Sciatic nerve (tissue), 2 donors: ENCODE measurements at regions not wholly inside any gene's neighbourhood (a gene's known extent, or its start where the extent isn't known, plus 50 kb on each side); places are given as distances from the start of the nearest gene placed in this dataset.

Experiments used
- ATAC-seq: fragments of 200-7000 bp; cut with Tn5 transposase; one replicate; pipeline ENCODE4 v1.9.1; 2020; ENCODE audit warnings: mild to moderate bottlenecking, moderate library complexity
- DNase-seq: peaks from one replicate; pipeline ENCODE4 v3.0.0-alpha.2; 2020; ENCODE audit warnings: low spot score
- intact Hi-C: fragments of 100-400 bp; cut with DNase I; formaldehyde crosslinking; loops from one replicate; pipeline ENCODE4 v1.14.2; 2022
- donor health status: DM: no; HTN: no; CAD: no.
- donor health status: DM: no; HTN: no; CAD: no.

DNA sequence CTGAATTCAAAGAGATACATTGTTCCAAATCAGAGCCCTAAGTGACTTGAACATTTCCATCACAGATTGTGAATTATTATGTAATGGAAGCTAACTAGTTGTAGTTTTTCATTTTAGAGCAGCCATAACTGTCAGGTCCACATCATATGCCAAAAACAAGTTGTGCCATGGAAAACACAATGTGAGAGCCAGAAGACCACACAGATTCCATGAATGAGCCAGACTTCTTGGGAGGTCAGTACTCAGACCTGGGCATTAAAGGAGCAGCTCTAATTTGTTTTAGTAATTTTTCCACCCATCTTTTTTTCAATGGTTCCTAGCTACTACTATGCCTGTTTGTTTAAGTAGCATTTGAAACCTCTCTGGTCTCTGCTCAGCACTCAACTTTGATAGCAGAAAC is 279.4 kb downstream of the FAT3 start:
- ATAC-seq: peak; percentile 64
- intact Hi-C loops: no loop called here
- no peak for DNase-seq

DNA sequence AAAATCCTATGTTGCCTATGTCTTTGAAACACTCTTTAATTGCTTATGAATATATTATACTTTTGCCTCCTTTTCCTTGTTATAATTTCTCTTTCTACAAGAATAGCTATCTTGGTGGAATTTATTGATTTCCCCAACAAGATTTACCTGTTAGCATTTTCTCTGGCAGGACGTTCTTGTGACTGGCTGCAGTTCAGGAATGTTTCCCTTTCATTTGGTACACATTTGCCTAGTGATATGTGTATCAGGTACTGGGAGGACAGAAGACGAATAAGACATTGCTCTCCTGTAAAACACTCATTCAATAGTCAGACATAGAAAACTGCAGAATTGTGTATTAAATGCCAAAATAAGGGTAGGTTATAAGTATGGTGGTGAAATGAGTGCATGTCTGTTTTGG is 279.9 kb downstream of the FAT3 start:
- intact Hi-C loops: no loop called here
- no peak for ATAC-seq
- DNase-seq: no peak

DNA sequence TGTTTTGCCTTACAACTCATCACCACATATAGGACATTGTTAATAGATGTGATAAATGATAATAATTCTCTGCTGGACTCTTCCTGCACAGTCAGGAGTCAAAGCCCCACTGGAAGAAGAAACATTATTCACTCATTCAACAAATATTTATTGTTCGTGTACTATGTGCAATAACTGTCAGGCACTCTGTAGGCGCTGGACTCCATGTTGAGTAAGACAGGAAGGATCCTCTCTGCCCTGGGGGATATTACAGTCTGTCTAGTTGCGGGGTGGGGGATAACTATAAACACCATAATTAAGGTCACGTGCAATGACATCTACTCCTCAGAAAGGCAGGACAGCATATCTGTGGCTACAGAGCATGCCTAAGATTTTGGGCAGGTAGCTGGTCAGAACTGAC is 281.1 kb downstream of the FAT3 start:
- ATAC-seq (no peak), DNase-seq (no peak)
- intact Hi-C loops: no loop called here

DNA sequence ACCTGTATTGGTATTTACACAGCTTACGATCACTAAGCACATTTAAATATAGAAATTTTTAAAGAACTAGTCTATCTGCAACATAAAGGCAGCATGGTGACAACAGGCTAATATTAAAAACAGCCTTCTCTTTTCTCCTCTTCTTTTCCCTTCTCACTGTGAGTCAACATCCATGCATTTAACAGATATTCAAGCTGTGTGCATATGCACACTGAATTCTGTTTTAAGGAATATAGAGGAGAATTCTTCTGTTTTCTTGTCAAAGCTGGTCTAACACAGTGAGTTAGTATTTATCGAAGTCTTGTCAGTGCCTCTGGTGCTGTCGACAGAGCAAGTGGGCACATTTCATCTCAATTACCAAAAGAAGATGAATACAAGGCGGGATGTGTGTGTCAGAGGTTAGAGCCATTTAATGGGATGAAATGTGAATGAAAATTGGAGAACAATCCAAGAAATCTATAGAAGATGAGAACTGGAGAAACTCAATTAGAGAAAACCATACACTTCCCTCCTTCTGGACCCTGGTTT is 282.3 kb downstream of the FAT3 start:
- ATAC-seq: no peak
- DNase-seq: no peak
- intact Hi-C loops: no loop called here

DNA sequence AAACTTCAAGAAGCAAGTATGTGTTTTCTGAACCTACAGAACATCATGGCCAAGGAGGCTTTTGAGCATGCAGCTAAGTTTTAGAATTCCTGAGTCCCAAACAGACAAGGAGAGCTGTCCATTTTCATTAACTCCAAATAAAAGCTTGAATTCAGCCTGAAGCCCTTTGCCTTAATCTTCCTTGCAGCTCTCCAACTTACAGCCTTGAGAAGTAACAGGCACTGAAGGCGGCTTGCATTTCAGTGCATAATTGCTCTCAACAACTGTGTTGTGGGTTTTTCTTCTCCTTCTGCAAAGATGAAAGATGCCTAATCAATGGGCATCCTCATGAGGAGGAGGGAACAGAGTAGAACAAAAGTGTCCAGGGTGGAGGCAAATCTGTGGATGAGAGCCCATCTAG is 286.0 kb downstream of the FAT3 start:
- DNase-seq: no peak
- intact Hi-C loops: no loop called here

DNA sequence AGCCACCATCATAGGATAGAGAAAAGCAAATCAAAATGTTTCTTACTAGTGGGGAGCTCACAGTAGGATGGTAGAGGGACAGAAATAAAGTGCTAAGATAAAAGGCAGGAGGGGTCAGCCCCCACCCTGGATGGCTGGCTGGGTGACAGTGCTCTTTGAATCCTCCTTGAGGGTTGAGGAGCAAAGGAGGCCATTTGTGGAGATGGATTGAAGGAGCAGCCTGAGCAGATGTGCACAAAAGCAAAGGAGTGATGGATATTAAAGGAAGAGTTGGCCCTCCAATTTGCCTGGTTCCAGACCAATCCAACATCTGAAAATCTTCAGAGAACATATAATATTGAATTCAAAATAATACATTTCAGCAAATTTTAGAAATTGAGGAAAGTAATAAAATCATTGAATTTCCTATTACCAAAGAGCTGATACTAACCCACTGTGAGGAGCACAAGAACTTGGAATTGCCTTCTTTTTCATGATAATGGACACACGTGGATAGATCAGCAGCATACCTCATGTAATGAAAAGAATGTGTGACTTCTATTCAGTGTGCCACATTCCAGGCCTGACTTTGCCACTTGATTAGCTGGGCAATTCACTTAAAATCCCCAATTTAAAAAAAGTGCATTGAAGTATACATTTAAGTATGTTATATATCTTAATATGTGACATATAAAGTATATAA is 287.0 kb downstream of the FAT3 start:
- no peak for ATAC-seq
- intact Hi-C loops: no loop called here
- no peak for DNase-seq

More for the DNA sequence above, 286.0 kb downstream of the FAT3 start:
- ATAC-seq: no peak

DNA sequence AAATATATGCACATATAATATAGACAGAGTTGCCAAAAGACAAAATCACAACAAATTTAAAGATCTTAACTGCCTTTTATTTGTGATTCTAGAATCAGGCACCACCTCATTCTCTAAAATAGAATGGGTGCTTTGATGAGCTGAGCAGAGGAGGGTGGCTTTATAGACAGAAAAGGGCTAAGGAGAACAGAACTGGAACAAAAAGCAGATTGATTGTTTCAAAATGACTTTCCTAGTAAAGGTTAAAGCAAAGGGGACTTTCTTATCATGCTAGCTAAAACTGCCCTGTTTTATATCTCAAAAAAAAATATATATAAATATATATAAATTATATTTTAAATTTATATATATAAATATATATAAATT is 287.6 kb downstream of the FAT3 start:
- ATAC-seq (no peak), DNase-seq (no peak)
- intact Hi-C loops: no loop called here

DNA sequence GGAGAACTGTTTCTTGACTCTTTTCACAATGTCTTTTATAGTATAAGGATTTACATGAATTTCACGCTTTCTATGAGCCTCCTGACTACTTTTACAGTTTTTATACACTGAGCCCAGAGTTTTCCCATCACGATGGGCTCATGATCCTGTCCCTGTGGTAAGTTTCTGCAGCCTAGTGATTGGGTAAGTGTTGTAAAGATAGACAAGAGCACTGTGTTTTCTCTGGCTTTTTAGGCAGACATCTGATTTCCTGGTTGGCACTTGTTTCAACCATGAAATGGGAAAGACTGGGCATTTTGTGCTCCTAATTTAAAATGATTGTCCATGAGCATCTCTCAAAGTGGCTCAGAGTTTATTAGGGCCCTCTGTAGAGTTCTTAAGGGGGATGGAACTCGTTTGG is 299.0 kb downstream of the FAT3 start:
- no peak for DNase-seq
- ATAC-seq: no peak
- intact Hi-C loops: no loop called here

DNA sequence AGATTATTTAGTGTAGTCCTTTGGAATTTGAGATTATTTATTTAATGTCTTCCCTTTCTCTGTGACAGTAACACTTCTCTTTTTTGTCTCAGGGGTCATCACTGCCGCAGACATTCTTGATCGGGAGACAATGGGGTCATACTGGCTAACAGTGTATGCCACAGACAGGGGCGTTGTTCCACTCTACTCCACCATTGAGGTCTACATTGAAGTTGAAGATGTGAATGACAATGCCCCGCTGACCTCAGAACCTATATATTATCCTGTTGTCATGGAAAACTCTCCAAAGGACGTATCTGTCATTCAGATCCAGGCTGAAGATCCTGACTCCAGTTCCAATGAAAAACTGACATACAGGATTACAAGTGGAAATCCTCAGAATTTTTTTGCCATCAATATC is 299.9 kb downstream of the FAT3 start:
- intact Hi-C loops: no loop called here
- no peak for ATAC-seq
- DNase-seq: no peak

DNA sequence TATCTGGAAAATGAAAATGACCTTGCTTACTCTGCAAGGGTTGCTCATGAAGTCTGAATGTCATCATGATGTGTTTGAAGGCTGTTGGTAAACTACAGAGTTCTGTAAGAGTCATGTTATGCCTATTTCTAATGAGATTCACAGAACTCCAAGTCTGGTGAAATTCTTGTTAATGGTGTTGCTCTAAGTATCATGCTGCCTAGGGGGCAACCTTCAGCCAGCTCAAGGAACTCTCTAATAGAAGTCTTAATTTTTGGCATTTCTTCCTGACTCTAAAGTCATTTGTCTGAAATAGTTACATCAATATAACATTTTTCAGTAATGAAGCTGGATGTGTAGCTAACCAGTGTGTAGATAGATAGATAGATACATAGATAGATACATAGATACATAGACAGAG is 302.8 kb downstream of the FAT3 start:
- DNase-seq (no peak), ATAC-seq (peak; percentile 50)
- intact Hi-C loops: no loop called here

DNA sequence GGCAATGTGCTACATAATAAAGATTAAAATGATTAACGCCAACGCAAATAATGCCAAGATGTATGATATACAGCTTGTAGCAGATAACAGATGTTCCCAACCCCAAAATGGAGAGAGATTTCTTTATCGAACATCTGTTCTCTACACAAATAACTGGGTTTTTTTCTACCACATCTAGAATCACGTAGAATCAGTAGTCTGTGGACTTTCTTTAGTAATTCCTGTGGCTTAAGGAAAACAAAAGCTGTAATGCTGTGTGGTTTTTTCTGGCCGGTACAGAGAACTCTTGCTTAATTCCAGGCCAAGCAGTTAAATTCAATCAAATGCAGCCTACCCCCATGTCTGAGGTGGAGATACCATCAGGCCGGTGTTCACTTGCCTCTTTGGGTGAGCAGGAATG is 303.4 kb downstream of the FAT3 start:
- DNase-seq (no peak), ATAC-seq (peak; percentile 79)
- intact Hi-C loops: no loop called here

DNA sequence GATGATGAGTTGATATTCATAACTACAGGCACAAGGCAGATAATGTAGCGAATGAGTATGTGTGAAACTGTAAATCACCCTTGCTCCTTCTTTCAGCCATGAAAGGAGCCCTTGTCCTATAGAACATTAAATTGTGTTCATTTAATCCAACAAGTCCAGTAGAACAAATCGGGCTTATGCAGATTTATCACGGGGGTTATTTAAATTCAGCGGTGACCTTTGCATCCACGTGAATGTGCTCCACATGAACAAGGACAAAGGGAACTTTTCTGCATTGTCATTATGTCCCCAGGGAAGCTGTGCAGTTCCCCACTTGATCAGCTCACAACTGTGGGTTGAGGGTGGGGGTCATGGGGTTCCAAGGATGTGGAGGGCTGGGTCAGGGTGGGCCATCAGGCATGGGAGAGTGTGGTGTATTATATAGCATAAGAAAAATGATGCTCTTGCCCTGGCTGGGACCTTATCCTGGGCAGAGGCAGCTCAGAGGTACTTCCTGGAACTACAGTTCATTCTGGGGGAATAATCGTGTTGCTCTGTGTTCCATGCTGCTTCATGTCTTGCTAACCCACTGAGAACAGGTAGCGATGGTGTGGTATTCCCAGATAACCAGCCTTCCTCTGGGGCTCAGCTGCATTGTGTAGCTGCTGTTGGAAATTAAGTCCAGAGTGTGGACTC is 306.6 kb downstream of the FAT3 start:
- ATAC-seq: no peak
- no peak for DNase-seq
- intact Hi-C loops: no loop called here

DNA sequence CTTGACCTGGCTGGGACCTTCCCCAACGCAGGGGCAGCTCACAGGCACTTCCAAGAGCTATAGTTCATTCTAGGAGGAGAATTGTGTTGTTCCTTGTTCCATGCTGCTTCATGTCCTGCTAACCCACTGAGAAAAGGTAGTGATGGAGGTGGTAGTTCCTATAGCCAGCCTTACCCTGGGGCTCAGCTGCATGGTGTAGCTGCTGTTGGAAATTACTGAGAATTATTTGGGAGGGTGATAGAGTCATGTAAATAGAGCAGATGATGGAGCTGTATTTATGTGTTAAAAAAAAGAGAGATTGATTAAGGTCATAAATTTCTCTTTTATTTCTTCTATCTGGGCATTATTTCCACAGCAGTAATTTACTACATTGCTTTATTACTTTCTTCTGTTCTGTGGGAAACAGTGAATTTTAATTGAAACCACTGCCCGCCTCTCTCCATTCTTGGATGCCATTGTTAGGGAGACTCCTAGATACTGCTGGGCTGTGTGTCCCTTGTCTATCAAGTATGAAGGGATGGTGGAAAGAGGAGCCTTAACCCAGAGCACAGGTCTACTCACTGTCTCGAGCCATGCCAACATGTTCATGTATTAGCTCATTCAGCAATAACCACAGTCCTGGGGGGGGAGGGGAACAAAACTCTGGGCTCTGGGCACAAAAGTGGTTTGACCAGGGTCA is 309.2 kb downstream of the FAT3 start:
- intact Hi-C loops: no loop called here
- ATAC-seq (no peak), DNase-seq (no peak)

DNA sequence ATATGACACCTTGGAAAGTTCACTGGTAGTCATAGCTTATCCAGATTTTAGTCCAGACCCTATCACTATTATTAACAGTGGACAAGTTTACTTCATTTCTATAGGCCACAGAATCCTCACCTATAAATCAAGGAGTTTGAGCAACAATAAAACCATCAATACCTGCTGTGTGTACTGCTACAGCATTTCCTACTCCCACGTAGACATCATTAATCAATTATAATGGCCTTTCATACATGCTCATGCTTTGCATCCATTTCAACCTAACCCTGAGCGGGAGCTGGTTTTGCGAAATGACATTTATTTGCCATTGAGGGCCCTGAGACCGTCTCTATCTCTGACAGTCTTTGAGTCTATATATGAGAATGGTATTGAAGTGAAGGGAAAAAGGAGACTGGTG is 312.3 kb downstream of the FAT3 start:
- intact Hi-C loops: no loop called here
- DNase-seq: no peak
- ATAC-seq: no peak

DNA sequence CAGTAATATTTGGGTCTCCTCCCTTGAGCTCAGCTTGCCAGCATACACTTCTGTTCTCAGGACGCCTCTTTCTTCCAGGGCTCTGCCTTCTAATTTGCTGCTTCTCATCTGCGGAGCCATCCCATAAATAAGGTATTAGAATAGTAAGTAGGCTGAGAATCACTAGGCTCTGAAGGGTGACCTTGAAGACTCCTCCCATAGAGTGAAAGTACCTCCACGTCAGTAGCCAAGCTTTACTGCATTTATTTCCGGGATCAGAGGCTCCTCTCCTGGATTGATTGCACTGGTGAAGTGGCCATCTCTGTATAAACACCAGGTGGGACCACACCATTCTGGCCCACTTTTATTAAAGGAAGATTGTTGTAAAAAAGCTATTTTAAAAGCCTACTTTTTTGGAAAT is 315.5 kb downstream of the FAT3 start:
- intact Hi-C loops: no loop called here
- ATAC-seq (no peak), DNase-seq (no peak)

DNA sequence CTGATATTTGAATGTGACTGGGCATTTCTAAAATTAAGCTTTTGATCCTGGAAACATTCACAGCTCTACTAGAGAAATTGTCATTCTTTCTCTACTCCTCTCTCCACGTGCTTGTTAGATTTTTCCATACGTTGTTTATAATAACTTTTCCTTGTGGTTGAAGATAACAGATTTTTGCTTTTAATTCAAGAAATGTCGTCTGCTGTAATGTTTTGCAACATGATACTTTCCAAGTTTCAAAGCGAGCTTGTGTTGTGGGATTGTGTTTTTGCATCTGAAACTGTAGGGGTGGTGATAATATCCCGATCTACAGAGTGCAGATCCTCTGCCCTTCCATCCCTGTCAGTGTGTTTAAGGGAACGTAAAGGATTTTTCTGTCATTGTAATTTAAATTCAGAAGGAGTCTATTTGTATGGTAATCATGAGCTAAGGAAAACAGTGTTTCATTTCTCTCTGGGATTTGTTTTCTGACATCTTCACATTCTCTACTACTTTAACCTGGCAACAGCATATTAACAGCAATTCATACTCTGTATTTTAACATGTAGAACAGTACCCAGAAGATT is 321.4 kb downstream of the FAT3 start:
- DNase-seq (no peak), ATAC-seq (no peak)
- intact Hi-C loops: loop anchor here (1.0 kb wide), 1 partner anchor 29 kb away; no protein-coding TSS in a partner anchor

DNA sequence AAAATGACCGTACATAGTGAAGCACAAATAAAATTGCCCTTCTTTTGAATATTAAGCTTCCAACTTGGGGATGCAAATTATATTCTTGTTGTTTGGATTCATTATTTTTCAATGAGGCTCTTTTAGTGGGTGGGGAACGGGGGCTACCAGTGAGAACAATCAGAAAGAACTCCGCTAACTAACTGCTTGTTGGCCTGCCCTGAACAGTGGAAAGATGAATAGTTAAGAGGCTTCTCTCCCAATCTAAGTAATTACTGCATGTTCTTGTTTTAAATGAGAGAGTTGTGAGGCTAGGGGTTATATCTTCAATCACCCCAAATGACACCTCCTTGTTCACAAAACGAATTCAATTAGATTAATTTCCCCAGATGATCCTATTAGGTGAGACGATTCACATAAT is 322.0 kb downstream of the FAT3 start:
- intact Hi-C loops: loop anchor here (1.0 kb wide), 1 partner anchor 26 kb away; no protein-coding TSS in a partner anchor
- ATAC-seq (no peak), DNase-seq (no peak)

DNA sequence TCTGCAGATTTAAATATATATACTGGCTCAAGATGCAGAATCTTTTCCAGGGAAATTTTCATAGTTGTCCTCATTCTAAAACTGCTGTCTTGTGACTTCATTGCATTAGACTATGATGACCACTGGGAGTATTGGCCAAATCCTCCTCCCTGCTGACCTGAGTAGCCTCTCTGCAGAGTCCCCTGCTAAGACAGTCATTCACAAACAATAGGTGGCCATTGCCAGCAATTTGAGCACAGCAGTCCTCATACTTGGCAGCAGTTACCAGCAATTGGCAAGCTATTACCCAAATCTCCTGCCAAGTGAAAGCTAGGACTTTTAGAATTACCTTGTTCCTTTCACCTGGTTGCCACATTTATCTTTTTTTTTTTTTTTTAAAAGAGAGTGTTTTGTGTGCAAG is 325.8 kb downstream of the FAT3 start:
- ATAC-seq: no peak
- intact Hi-C loops: no loop called here

DNA sequence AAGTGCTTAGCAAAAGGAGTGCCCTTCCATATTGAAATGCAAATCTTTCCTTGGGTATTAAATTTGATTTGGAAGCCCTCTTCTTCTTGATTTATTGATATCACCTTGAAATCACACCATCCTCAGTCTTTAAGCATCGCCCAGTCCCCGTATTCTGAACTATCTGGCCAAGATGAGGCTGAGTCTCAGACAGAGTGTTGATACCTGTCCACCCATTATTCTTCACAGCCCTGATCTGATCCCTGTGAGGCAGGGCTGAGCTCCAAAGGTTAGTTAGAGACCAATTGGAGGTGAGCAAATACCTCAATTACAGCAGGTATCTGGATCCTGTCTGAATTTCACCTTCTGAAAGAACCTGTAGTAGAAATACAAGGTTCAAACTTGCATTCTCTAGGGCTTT is 326.3 kb downstream of the FAT3 start:
- ATAC-seq (no peak), DNase-seq (no peak)
- intact Hi-C loops: no loop called here

More for the DNA sequence above, 325.8 kb downstream of the FAT3 start:
- DNase-seq: no peak

DNA sequence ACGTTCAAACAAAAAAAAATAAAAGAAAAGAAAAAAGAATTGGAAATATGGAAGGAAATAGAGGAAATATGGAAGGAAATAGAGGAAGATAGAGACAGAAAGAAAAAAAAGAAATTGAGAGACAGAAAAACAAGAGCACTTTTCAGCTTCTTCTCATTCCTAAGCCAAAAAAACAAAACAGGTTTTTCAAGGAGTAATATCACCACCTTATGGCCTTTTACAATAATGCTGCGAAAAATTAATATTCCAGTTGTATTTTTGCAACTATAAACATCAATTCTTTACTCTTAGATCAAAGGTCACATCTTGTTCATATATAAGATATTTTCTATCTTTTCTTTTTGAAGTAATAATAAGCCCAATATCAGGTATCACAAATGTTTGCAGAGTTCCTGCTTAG is 328.3 kb downstream of the FAT3 start:
- ATAC-seq (no peak), DNase-seq (no peak)
- intact Hi-C loops: no loop called here
